GM10847 (cell line): ENCODE measurements at regions not wholly inside any gene's neighbourhood (a gene's known extent, or its start where the extent isn't known, plus 50 kb on each side); places are given as distances from the start of the nearest gene placed in this dataset.

Source experiments
- POLR2A ChIP-seq: IDR thresholded peaks from 2 replicates; pipeline ENCODE4 v1.6.1; 2011; ENCODE audit not compliant: insufficient read length; ENCODE audit errors: extremely low read depth

GRCh38 chr2:121162893-121163292, 122.1 kb downstream of the TFCP2L1 start:
- TF ChIP-seq POLR2A, result no peak

- no peak for TF ChIP-seq POLR2A
These were observed 121.0 kb downstream of the TFCP2L1 start for GRCh38 chr2:121164042-121164441.

GRCh38 chr2:121165038-121165542, 119.9 kb downstream of the TFCP2L1 start:
- TF ChIP-seq POLR2A, result no peak
